Activated CD4-positive, alpha-beta T cell treated with anti-CD3 and anti-CD28 coated beads, Interleukin-2, amount 50 U/mL, for 48 hours (primary cell): ENCODE measurements at regions not wholly inside any gene's neighbourhood (a gene's known extent, or its start where the extent isn't known, plus 50 kb on each side); places are given as distances from the start of the nearest gene placed in this dataset.

Experiments used
- DNase-seq, 2 experiments: peaks; one replicate each; pipeline ENCODE4 v3.0.0-alpha.2; 2020

DNA sequence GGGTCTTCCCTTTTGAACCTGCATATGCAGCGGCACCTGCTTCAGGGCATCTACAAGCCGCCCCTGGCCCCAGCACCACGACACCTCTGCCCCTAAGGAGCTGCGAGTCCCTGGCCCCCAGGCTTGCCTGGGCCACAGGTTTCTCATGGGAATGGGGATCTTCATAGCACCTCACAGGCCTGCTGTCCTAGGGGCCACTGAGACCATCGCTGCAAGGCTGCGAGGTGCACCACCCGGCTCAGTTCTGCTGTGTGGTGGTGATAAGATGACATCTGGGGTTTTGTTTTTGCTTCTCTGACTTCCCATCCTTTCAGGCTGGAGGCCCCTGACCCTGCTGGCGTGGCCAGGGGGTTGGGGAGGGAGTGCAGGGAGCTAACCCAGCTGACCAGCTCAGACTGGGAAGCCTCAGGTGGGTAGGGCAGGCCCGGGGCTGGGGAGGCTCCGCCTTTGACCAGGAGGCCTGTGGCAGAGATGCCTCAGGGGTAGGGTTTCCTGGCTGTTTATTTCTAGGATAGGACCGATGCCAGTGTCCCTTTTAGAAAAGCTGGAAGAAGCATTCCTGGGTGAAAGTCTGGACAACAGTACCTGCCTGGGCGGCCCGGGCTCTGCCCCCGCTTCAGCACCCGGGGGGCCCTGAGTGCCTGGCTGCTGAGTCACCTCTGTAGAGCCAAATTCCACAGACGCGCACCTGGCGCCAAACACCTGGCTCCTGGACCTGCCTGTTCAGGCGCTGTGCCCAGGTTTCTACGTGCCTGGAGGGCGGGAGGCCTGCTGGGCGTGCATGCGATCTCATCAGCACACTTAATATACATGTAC is 264.7 kb downstream of the DLL1 start:
- no peak for DNase-seq

DNA sequence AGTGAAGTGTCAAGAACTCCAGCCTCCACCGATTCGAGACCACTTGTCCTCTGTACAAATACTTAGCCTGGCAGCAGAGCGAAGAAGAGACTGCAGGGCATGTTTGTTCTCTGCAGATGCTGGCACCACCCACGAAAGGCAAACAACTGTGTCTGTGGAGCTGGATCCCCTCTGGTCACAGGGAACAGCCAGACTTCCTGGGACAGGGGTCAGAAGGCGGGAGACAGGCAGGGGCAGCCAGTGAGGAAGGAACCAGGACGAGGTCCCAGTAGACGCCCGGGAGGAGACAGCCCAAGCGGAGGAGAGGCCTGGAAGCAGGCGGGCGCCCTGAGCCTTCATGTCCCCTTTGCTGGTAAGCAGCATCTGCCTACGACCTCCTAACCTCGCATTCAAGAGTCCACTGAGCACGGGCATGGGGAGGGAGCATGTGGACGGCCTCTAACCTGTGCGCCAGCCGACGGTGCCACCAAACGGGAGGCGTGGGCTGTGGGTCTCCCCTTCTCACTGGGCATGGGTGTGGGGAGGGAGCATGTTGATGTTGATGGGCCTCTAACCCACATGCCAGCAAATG is 265.5 kb downstream of the DLL1 start:
- no peak for DNase-seq

DNA sequence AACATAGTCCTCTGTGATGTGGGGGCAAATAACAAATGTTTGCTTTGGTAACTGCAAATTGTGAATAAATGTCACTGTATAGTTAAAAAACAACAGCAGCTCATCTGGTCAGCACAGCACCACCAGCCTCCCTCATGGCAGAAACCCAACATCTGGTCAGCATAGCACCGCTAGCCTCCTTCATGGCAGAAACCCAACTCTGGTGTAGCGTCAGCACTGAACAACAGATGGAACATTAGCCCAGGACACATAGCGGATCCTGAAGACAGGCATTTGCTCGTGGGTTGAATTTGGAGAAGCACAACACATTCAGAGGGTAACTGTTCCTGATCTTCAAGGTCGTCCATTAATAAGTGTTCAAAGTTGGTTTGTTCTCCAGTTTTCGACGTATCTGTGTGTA is 265.9 kb downstream of the DLL1 start:
- no peak for DNase-seq

DNA sequence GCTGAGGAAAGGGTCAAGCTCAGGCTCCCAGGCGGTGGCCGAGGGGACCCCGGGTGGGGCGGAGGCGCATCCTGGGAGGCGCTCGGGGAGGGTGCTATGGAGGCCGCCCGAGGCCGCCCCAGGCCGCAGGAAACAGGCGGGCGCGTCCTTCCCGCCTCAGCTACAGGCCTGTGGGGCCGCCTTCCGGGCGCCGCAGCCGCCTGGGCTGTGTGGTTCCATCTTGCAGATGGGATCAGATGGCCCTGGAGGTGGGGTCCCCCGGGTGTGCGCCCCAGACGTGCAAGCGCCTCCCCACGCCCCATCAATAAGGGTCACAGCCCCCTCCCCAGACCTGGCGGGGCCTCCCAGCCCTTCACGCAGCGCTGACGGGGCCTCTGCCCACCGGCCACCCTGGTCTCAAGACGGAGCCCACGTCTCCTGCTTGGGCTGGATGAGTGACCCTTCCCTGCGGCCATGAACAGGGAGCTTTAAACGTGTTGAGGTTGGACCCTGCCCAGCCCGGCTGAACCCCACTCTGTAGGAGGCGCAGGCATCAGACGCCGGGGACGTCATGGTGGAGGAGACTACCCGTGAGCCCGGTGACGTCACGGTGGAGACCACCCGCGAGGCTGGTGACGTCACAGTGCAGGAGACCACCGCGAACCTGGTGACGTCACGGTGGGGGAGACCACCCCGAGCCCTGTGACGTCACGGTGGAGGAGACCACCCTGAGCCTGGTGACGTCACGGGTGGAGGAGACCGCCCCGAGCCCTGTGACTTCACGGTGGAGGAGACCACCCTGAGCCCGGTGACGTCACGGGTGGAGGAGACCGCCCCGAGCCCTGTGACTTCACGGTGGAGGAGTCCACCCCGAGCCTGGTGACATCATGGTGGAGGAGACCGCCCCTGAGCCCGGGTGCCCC is 267.0 kb downstream of the DLL1 start:
- no peak for DNase-seq

DNA sequence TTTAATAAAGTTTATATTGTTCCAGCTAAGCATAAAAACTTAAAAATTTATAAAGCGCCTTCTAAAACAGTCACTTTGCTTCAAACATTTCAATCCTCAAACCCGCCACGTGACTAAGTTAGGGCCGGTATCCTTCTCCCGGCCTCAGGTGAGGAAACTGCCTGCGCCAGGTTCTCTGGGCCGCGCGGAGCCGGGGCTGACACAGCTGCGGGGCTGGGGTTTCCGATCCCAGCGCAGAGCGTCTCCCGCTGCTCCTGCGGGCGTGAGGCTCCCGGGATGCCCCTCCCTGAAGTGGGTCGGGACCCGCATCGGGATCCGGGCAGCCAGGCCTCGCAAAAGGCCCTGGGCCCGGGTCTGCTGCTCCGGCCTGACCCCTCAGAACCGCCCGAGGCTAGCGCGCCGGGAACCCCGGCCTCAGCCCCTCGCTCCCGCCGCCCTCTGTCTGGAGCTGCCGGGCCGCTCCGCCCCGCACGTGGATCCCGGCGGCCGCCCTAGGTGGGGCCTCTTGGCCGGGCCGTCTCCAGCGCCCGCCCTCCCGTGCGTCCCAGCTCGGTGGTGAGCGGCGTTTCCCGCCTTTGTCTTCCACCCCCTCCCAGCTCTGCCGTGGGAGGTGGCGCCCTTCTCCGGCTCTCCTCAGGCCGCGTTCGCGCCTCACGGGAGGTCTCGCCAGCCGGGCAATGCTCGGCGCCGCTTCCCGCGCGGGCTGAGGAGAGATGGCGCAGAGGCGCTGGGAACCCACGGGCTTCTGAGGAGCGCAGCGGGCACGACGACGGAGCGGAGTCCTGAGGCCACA is 267.9 kb downstream of the DLL1 start:
- no peak for DNase-seq

DNA sequence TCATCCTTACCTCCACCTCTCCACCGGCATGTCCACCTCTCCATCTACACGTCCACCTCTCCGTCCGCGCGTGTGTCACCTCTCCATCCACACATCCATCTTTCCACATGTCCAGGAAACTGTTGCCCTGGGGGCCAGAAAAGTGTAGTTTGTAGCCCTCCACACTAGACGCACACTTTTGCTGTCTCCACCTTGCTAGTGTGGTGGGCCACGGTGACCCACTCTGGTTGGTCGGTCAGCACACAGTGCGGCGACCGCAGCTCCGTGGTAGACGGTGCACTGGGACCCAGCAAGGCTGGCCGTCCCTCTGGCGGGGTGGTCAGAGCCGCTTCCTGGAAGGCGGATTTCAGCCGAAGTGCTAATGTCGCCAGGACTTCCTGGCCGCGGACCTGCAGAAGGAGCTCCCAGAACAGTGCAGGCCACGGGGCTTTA is 268.6 kb downstream of the DLL1 start:
- no peak for DNase-seq

DNA sequence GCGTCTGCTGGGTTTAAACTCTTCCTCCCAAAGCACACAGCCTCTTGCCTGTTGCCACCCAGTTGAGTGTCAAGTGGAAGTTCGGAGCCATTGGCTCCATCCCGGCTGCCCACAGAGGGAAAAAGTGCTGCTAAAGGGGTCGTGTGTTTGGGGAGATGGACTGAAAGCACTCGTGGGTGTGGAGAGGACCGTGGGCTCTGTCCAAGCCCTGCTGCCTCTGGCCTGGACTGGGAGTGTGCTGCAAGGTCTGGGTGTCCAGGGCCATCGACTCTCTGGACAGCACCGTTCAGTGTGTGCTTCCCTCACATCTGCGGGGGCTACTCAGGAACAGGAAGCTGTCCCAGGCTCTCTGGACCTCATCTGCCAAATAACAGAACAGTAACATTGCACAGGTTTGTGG is 269.3 kb downstream of the DLL1 start:
- no peak for DNase-seq

DNA sequence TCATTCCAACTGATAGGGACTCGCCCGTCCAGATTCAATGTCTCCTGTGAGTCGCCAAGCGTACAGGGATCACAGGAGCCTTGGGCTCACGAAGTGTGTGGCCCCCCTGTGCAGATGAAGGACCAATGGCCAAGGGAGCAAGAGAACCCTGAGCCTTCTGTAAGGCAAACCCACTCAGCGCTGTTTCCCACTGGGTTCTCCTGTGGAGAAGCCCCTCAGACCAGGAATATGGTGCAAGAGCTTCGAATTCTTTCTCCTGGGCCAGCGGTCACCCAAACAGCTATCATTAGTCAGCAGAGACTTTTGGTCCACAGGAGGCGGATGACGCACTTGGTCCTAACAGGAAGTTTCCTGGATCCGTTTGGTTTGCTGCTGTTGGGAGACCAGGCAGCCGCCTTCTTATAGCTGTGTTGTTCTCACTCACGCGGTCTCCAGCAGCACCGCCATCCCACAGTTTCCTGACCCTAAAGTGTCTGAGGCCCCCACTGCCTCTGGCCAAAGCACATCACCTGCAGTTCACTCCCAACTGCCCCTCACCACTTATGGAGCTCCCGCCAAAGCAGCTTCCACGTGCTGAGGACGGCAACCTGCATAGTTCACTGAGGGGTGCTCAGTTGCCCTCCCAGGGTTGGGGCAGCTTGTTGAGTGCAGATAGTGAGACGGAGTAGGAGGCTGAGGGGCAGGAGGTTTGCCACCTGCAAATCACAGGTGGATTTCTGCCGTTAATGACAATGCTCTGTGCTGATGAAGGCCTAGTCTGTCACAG is 268.6 kb downstream of the ERMARD start:
- DNase-seq = no peak

DNA sequence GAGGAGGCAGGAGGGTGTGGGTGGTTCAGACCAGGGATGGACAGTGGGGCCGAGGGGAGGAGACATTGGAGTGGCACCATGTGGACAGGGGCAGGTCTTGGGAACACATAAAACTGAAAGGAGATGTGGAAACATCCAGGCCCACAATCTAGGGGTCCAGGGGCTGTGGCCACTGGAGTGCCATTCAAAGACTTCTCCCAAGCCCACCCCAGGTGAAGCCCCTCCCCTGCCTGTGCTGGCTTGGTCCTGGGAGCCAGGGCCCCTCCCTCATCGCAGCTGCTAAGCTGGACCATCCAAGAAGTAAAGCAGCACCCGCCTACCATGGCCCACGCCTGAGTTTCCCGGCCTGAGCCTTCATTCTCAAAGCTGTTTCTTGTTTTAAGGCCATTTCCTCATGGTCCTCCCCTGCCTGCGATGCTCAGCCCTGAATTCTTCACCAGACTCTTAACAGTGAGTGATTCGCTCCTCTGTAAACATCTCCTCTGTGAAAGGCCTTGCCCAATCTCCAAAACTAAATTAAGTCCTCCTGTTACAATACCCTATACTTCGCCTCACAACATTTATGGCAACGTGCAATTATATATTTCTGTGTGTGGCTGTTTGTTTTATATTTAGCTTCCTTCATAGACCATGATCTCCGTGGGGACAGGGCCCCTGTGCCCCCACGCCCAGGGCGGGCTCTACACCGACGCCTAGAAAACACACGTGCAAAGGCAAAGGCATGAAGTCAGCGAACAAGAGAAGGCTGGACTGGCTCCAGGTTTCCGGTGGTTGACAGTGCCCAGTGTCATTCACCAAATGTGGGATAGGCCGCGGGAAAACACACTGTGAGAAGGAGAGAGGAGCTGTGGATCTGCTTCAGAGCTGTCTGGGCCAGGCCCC is 267.8 kb downstream of the ERMARD start:
- no peak for DNase-seq

DNA sequence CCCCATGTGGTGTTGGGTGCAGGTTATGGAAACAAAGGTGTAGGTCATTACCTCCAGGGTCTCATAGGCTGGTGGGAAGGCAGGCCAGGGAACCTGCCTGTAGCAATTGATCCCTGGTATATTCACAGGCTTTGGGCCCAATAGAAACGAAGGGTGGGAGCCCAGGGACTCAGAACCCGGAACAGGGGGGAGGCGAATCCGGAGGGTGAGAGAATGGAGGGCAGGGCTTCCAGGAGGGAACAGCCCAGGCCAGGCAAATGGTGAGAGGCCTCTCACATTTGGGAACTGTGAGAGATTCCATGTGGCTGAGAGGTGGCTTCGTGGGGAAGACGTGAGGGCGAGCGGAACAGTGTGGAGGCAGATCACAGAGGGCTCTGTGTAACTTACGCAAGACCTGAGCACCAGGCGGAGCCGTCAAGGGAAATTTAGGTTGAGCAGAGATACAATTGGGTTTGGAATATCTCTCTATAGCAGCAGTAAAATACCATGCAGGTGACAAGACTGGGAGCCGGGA is 267.1 kb downstream of the ERMARD start:
- DNase-seq = no peak

DNA sequence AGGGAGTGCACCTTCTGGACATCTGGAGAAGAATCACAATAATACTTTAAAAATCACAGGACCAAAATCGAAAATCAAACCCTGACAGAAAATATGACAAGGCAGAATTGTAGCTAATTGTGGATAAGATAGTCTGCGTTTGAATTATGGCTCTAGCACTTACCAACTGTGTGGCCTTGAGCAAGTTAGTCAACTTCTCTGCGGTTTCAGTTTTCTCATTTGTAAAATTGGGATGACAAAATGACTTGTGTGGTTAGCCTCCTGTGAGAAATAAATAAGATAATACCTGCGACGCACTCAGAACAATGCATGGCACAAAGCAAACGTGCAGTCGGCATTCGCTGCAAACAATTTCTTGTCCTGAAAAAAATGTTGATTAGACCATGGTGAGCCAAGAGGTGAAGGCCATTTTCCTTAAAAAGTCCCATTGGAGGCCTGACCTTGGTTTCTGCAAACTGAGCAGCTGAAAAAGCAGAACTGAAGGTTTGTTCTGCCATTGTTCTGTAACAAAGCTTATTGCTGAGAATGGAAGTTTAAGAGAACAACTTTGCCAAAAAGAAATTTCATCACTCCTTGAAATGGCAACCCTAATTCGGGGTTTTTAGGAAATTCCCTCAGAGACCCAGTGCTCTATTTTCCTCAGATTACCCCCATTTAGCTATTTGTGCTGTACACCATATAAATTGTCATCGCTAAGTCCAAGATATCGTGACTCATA is 266.3 kb downstream of the ERMARD start:
- no peak for DNase-seq

DNA sequence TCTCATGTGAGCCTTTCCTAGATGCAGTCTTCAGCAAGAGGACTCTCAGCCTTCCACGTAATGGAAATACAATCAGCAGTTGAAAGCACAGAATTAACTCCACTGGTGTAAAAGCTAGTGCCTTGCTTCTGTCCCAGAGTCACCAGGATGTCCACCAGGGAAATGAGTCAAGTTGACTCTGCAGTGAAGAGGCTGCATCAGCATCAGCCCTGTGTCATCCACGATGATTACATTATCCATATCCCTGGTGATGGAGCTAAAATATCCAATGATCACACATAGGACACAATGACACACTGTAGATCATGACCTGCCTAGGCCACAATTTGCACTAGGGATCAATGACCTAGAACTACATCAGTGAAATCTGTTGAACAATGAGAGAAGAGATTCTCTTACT is 262.4 kb downstream of the ERMARD start:
- no peak for DNase-seq

DNA sequence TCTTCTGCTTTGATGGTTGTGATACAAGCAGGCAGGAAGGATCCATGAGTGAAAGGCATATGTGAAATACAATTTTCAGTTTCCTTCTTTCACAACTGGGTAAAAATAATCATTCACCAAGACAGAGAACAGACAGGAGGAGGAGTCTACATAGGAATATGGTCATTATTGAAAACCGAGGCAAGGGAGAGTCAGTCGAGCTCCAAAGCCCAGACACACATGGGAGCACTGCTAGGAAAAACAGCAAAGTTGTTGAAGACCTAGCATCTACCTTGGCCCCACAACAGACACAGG is 260.6 kb downstream of the ERMARD start:
- no peak for DNase-seq

DNA sequence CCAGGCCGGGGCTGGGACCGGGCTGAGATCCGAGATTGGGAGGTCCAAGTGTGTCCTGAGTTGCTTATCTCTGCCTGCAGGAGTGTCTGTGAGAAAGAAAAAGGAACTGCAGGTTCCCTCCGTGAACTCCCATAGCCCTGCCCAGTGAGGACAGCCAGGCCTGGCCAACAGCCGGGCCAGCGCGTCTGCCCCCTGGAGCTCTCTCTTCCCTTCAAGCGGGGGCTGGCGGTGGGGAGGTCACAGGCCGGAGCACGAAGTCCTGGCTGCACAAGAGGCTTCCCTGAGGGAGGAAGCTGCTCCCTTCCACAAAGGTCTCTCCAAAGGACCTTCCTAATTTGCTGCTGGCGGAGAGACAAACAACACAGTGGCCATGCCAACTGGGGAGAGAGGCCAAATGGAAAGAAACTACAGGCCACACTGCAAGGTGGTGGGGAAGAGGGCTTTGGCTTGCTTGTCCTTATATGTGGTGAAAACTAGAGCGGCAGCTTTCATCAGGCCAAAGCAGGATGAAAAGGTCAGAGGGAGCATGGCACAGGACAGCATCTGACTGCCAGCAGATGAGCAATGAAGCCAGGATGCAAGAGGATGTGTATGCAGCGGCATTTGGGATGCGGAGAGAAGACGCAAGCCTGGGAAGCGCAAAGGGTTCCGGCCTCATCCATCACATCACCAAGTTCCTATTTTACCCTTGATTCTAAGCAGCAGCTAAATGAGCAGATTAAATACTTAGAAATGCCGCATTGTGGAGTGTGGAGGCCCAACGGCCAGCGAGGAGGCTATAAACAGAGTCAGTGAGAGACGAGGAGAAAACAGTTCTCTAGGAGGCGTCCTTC is 260.0 kb downstream of the ERMARD start:
- DNase-seq = no peak

DNA sequence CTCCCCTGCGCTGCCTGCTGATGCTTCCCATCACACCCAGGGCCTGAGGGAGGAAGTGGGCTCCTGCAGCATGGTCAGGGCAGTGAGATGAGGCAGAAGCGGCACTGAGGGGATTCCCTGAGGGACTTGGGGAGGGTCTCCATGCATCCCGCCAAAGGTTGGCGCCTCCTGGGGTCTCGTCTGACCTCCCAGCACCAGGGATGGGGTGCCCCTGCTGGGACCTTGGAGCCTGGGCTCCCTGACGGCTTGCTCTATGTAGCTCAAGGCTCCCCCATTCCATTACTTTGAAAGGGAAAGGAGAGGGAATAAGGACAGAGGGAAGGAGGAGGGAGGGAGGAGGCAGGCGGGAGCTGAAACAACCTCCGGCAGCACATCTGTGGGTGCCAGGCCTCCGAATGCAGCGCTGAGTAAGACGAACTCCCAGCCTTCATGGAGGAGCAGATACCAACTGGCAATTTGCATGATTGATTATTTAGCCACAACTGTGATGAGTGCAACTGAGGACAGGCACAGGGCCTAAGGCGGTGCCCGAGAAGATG is 259.3 kb downstream of the ERMARD start:
- no peak for DNase-seq

DNA sequence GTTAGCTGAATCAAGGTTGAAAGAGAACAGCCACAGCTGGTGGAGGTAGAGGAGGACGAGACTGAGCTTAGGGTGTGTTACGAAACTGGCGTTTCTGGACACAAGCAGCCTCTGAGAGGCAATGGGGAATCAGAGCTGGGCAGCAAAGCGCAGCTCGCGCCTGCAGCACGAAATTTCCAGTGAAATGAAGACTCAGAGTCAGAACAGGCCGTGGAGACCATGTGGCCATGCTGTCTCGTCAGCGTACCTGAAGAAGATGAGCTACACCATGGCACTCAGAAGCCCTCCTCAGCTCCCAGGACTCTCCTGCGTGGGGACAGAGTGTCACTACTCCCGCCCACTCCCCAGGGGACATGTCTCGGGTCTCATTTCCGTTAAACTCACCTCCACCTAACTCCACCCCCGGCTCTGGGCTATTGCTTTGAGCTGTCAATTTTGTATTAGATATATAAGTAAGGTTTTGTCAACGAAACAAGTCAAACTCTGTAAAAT is 256.9 kb downstream of the ERMARD start:
- DNase-seq = no peak

DNA sequence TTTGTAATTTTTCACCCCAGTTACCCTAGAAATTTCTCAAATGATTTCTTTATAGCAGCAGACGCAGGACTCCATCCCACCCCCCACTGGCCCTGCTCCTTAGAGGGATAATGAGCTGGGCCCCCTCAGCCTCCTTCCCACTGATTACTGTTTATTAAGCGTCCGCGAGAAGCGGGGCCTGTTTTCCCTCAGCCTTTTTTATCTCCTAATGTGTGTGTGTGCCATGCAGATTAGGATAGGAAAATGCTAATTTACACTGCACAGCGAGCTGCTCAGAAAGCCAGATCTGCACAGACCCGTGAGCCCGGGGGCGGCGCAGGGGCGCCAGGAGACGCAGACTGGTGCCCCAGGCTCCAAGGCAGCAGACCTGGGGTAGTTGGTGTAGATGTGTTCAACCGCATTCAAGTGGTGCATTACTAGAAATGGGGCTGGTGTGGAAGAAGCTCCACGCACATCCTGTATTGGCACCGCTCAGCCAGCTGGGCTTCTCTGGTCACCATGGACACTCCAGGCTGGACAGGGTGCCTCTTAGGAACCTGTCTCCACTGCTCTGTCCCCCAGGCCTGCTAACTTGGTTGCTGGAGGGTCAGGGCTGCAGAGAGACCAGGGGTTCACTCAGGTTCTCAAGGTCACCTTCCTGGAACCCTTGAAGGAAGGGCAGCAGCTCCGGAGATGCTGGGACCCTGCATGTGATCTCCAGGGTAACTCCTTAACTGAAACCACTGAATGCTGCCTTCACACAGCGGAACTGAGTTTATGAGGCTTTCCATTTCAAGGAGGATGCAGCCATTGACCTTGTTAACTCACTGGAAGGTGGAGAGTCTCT is 256.3 kb downstream of the ERMARD start:
- DNase-seq = no peak

DNA sequence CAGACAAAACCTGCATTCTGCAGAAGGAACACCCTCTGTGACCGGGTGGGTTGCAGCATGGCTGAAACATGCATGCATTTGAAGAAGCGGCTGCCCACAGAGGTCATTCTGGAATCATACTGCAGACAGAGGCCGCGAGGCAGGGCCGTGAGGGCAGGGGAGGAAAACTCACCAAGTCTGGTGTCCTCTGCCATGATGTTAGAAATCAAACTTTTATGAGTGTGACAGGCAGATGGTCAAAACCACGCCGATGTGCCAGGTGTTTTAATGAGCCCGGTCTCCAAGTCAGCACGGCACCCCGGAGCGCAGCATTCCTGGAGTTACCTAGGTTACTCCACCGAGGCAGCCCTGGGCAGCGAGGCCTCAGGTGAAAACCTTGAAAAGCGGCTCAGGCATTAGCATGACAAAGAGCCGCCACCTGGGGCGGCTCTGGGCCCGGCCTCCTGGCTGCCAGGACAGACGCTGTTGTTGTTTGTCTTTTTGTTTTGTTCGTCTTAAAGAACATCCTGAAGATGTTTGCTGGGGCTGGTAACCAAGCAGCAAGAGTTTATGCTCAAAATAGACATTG is 255.6 kb downstream of the ERMARD start:
- no peak for DNase-seq
